Panc1 (cell line): ENCODE measurements at regions not wholly inside any gene's neighbourhood (a gene's known extent, or its start where the extent isn't known, plus 50 kb on each side); places are given as distances from the start of the nearest gene placed in this dataset.

Source experiments
- ATAC-seq: fragments of 200-7000 bp; cut with Tn5 transposase; 2 replicates; pipeline ENCODE4 v1.9.1; 2020; ENCODE audit warnings: mild to moderate bottlenecking, moderate library complexity
- BruUV-seq: library from RNA; stranded (reverse); fragments of 400-500 nt; replicated peaks from 2 replicates; lab custom pipeline; 2021; lab: Mats Ljungman, UMichigan
- CTCF ChIA-PET: fragments of 300-600 bp; sonication (Branson Sonifier 250); formaldehyde crosslinking; loops from one replicate; lab custom pipeline; 2022; ENCODE audit warnings: antibody characterized with exemption; lab: Charles Lee
- POLR2A ChIA-PET: fragments of 300-600 bp; sonication (Branson Sonifier 250); formaldehyde crosslinking; loops from one replicate; lab custom pipeline; 2022; ENCODE audit warnings: antibody characterized with exemption; lab: Charles Lee
- DNase-seq: peaks from one replicate; pipeline ENCODE4 v3.0.0-alpha.2; 2010; ENCODE audit warnings: low read depth, low spot score
- H3K27ac ChIP-seq: 2 replicates; pipeline ENCODE4 v1.5.1; 2011; ENCODE audit warnings: mild to moderate bottlenecking, low read length, inconsistent platforms
- H3K27me3 ChIP-seq: fragments of 200-500 bp; sonication (Bioruptor generic); 2 replicates; pipeline ENCODE4 v1.6.0; 2014; ENCODE audit warnings: low read length, inconsistent platforms; ENCODE audit not compliant: control insufficient read depth, insufficient read depth
- H3K36me3 ChIP-seq: fragments of 200-500 bp; sonication (Bioruptor generic); 2 replicates; pipeline ENCODE4 v1.5.1; 2014; ENCODE audit warnings: inconsistent platforms, mild to moderate bottlenecking, low read length, moderate library complexity; ENCODE audit not compliant: control insufficient read depth, insufficient read depth
- H3K4me1 ChIP-seq: 2 replicates; pipeline ENCODE4 v1.5.1; 2011; ENCODE audit warnings: inconsistent platforms, mild to moderate bottlenecking, low read length, moderate library complexity; ENCODE audit not compliant: control insufficient read depth, insufficient read depth
- H3K4me3 ChIP-seq, 2 experiments: 2 replicates each; pipeline ENCODE4 v1.5.1; 2011 to 2012; ENCODE audit warnings: low read depth in 2 of 2, low read length in 2 of 2, mild to moderate bottlenecking in 2 of 2, inconsistent platforms in 1 of 2, moderate library complexity in 1 of 2
- H3K9me3 ChIP-seq: fragments of 200-500 bp; sonication (Bioruptor generic); 2 replicates; pipeline ENCODE4 v1.5.1; 2014; ENCODE audit warnings: low read depth, mild to moderate bottlenecking, inconsistent platforms, low read length, moderate library complexity; ENCODE audit not compliant: control insufficient read depth, insufficient read depth
- CTCF ChIP-seq: fragments of 450-650 bp; IDR thresholded peaks from 2 replicates; pipeline ENCODE4 v1.5.1; 2017; ENCODE audit warnings: mild to moderate bottlenecking
- POLR2AphosphoS5 ChIP-seq: IDR thresholded peaks from 2 replicates; pipeline ENCODE4 v1.6.1; 2012; ENCODE audit warnings: mild to moderate bottlenecking, low read depth, low read length, moderate library complexity
- REST ChIP-seq, 2 experiments: IDR thresholded peaks; 2 replicates each; pipeline ENCODE4 v1.6.1; 2011 to 2012; ENCODE audit warnings: low read depth in 2 of 2, control low read depth in 1 of 2, low read length in 1 of 2, mild to moderate bottlenecking in 1 of 2, moderate library complexity in 1 of 2; ENCODE audit not compliant: insufficient read depth in 1 of 2
- SIN3A ChIP-seq: IDR thresholded peaks from 2 replicates; pipeline ENCODE4 v1.6.1; 2012; ENCODE audit warnings: low read depth, mild to moderate bottlenecking, low read length, moderate library complexity, borderline replicate concordance; ENCODE audit not compliant: insufficient read depth
- TCF7L2 ChIP-seq: IDR thresholded peaks from 2 replicates; pipeline ENCODE4 v1.6.1; 2011; ENCODE audit warnings: mild to moderate bottlenecking, low read depth, low read length, inconsistent platforms
- in situ Hi-C: cut with HindIII; loops from 2 replicates; pipeline ENCODE4 v1.10.0; 2016; ENCODE audit warnings: low sequenced_read_pairs, low pct_unique_long_range_greater_than_20kb
- intact Hi-C: fragments of 100-400 bp; cut with micrococcal nuclease; formaldehyde crosslinking; loops from one replicate; pipeline ENCODE4 v1.10.0; 2022; ENCODE audit not compliant: unreplicated experiment

- DNase-seq (no peak), ATAC-seq (no peak)
- Histone ChIP-seq H3K9me3 (no peaks in the 10 kb centered on the region), H3K4me3 (no peak overlapping the region), H3K27ac (no peak overlapping the region), H3K27me3 (no peaks in the 10 kb centered on the region), H3K36me3 (no peaks in the 10 kb centered on the region), H3K4me1 (no peaks in the 10 kb centered on the region; the same call in 1 of the 2 replicates)
- in situ Hi-C loops (no loop called here), intact Hi-C loops (no loop called here)
- ChIA-PET POLR2A (no interaction called here), CTCF (interaction anchor here (0.6 kb wide), 1 partner anchor 458 kb away, joined by 10 read pairs; no protein-coding TSS in a partner anchor)
- BruUV-seq, result no TSS peak
- TF ChIP-seq REST (IDR thresholded peaks at IDR 0.05; ENCODE audit: insufficient read depth in 1 of 2, low read depth in 2 of 2, low read length in 1 of 2) (no peak), SIN3A (no peak), POLR2AphosphoS5 (no peak), TCF7L2 (no peak), CTCF (no peak)
Measured at GRCh38 chr2:190126798-190127197, 64.3 kb upstream of the MSTN start.

- DNase-seq (no peak), ATAC-seq (no peak)
- no peaks in the 10 kb centered on the region; the same call in 1 of the 2 replicates for H3K4me1 ChIP-seq
- intact Hi-C loops (no loop called here), in situ Hi-C loops (no loop called here)
- TF ChIP-seq SIN3A (no peak), TCF7L2 (no peak), POLR2AphosphoS5 (no peak), CTCF (no peak)
- POLR2A ChIA-PET, result no interaction called here
- CTCF ChIA-PET, result no interaction called here
- H3K27ac ChIP-seq, result no peak overlapping the region
- no peaks in the 10 kb centered on the region; the same call in 1 of the 2 replicates for H3K27me3 ChIP-seq
- H3K9me3 ChIP-seq, result no peaks in the 10 kb centered on the region
- no peaks in the 10 kb centered on the region for H3K36me3 ChIP-seq
- H3K4me3 ChIP-seq, result no peak overlapping the region
- no TSS peak for BruUV-seq
Measured at GRCh38 chr2:190123956-190124355, 61.4 kb upstream of the MSTN start.
